Trophoblast cell (in vitro differentiated cells and primary cell): ENCODE measurements at regions not wholly inside any gene's neighbourhood (a gene's known extent, or its start where the extent isn't known, plus 50 kb on each side); places are given as distances from the start of the nearest gene placed in this dataset.

Experiments
- DNase-seq, 2 donors: peaks; one replicate each; pipeline ENCODE4 v3.0.0-alpha.2; 2016
- H2AFZ ChIP-seq: 2 replicates; pipeline ENCODE4 v1.6.1; 2013; ENCODE audit warnings: low read length, moderate library complexity, mild to moderate bottlenecking; ENCODE audit not compliant: insufficient read depth, poor library complexity
- H2AK5ac ChIP-seq: 2 replicates; pipeline ENCODE4 v1.6.1; 2013; ENCODE audit warnings: mild to moderate bottlenecking, low read length
- H2BK120ac ChIP-seq: 2 replicates; pipeline ENCODE4 v1.6.1; 2013; ENCODE audit warnings: low read length, mild to moderate bottlenecking, moderate library complexity; ENCODE audit not compliant: insufficient read depth, poor library complexity
- H2BK12ac ChIP-seq: 2 replicates; pipeline ENCODE4 v1.6.1; 2013; ENCODE audit warnings: mild to moderate bottlenecking, low read length, moderate library complexity
- H2BK5ac ChIP-seq: 2 replicates; pipeline ENCODE4 v1.6.1; 2013; ENCODE audit warnings: low read length, low read depth, moderate library complexity, mild to moderate bottlenecking; ENCODE audit not compliant: poor library complexity
- H3K14ac ChIP-seq: 2 replicates; pipeline ENCODE4 v1.6.1; 2013; ENCODE audit warnings: mild to moderate bottlenecking, low read length
- H3K18ac ChIP-seq: 2 replicates; pipeline ENCODE4 v1.6.1; 2013; ENCODE audit warnings: mild to moderate bottlenecking, low read length
- H3K23ac ChIP-seq: 2 replicates; pipeline ENCODE4 v1.6.1; 2013; ENCODE audit warnings: low read length
- H3K27ac ChIP-seq: 2 replicates; pipeline ENCODE4 v1.5.1; 2013; ENCODE audit warnings: low read depth, mild to moderate bottlenecking, inconsistent platforms, low read length, moderate library complexity
- H3K27me3 ChIP-seq: 2 replicates; pipeline ENCODE4 v1.6.1; 2013; ENCODE audit warnings: inconsistent platforms, mild to moderate bottlenecking, low read length, moderate library complexity; ENCODE audit not compliant: insufficient read depth
- H3K36me3 ChIP-seq, 2 experiments: 1 replicate in 1 of 2; 2 replicates in 1 of 2; pipeline ENCODE4 v1.6.1; 2013; ENCODE audit warnings: low read length in 2 of 2, mild to moderate bottlenecking in 2 of 2, moderate library complexity in 1 of 2; ENCODE audit not compliant: insufficient read depth in 2 of 2, control insufficient read depth in 1 of 2
- H3K4ac ChIP-seq: 2 replicates; pipeline ENCODE4 v1.6.1; 2013; ENCODE audit warnings: low read depth, mild to moderate bottlenecking, low read length, moderate library complexity
- H3K4me1 ChIP-seq, 2 experiments: 1 replicate in 1 of 2; 2 replicates in 1 of 2; pipeline ENCODE4 v1.6.1; 2013; ENCODE audit warnings: low read length in 2 of 2, mild to moderate bottlenecking in 2 of 2, moderate library complexity in 1 of 2; ENCODE audit not compliant: insufficient read depth in 2 of 2, control insufficient read depth in 1 of 2
- H3K4me2 ChIP-seq: 2 replicates; pipeline ENCODE4 v1.6.1; 2013; ENCODE audit warnings: inconsistent platforms, mild to moderate bottlenecking, low read length, moderate library complexity
- H3K4me3 ChIP-seq: 2 replicates; pipeline ENCODE4 v1.5.1; 2013; ENCODE audit warnings: mild to moderate bottlenecking, low read depth, low read length, inconsistent platforms
- H3K79me1 ChIP-seq: one replicate; pipeline ENCODE4 v1.6.1; 2013; ENCODE audit warnings: low read length
- H3K79me2 ChIP-seq: 2 replicates; pipeline ENCODE4 v1.6.1; 2013; ENCODE audit warnings: low read length, mild to moderate bottlenecking; ENCODE audit not compliant: control insufficient read depth, insufficient read depth, poor library complexity
- H3K9ac ChIP-seq: 2 replicates; pipeline ENCODE4 v1.6.1; 2013; ENCODE audit warnings: mild to moderate bottlenecking, low read length
- H3K9me3 ChIP-seq: 2 replicates; pipeline ENCODE4 v1.6.1; 2013; ENCODE audit warnings: low read depth, mild to moderate bottlenecking, control low read depth, inconsistent platforms, low read length; ENCODE audit not compliant: insufficient read depth
- H4K12ac ChIP-seq: 2 replicates; pipeline ENCODE4 v1.6.1; 2013; ENCODE audit warnings: low read depth, mild to moderate bottlenecking, low read length, moderate library complexity
- H4K8ac ChIP-seq: 2 replicates; pipeline ENCODE4 v1.6.1; 2013; ENCODE audit warnings: low read depth, mild to moderate bottlenecking, low read length, moderate library complexity
- H4K91ac ChIP-seq: one replicate; pipeline ENCODE4 v1.6.1; 2013; ENCODE audit warnings: low read depth, mild to moderate bottlenecking, low read length, moderate library complexity
- WGBS: extraction: QIAGEN DNeasy Blood & Tissue Kit; methylation state at CpG from one replicate; pipeline ENCODE4 v1.1.7; 2013; ENCODE audit warnings: missing lambda C conversion rate; ENCODE audit not compliant: insufficient read length, insufficient coverage; ENCODE audit errors: extremely low coverage; 5-methylcytosine and 5-hydroxymethylcytosine counted together

GRCh38 chr15:97567411-97567810 lies 393.1 kb upstream of the ARRDC4 start:
- Histone ChIP-seq H3K23ac (no peak overlapping the region), H3K79me2 (no peaks in the 10 kb centered on the region), H3K27ac (no peak overlapping the region), H3K4ac (no peak overlapping the region), H3K14ac (no peak overlapping the region), H3K27me3 (no peaks in the 10 kb centered on the region), H3K9me3 (no peaks in the 10 kb centered on the region), H2BK12ac (no peak overlapping the region), H2BK5ac (no peak overlapping the region), H3K18ac (no peak overlapping the region), H3K4me1 (no peaks in the 10 kb centered on the region), H4K91ac (no peak overlapping the region), H2BK120ac (no peak overlapping the region), H3K4me3 (no peak overlapping the region), H2AFZ (no peak overlapping the region), H4K8ac (no peak overlapping the region), H3K4me2 (no peak overlapping the region), H3K9ac (no peak overlapping the region), H3K36me3 (no peaks in the 10 kb centered on the region), H4K12ac (no peak overlapping the region), H2AK5ac (no peak overlapping the region), H3K79me1 (no peaks in the 10 kb centered on the region)
- no CpG with 5 or more reads among the region's 1 CpG for WGBS
- DNase-seq = peak; percentile 1 to 43

- Histone ChIP-seq H2BK5ac (no peak overlapping the region), H2BK12ac (no peak overlapping the region), H3K36me3 (no peaks in the 10 kb centered on the region), H2BK120ac (no peak overlapping the region), H3K9ac (no peak overlapping the region), H3K4me2 (no peak overlapping the region), H3K4me1 (no peaks in the 10 kb centered on the region), H3K27ac (no peak overlapping the region), H3K79me1 (no peaks in the 10 kb centered on the region), H3K14ac (no peak overlapping the region), H3K23ac (no peak overlapping the region), H3K18ac (no peak overlapping the region), H2AK5ac (no peak overlapping the region), H3K4ac (no peak overlapping the region), H4K8ac (no peak overlapping the region), H4K12ac (no peak overlapping the region), H3K9me3 (no peaks in the 10 kb centered on the region), H3K79me2 (no peaks in the 10 kb centered on the region), H4K91ac (no peak overlapping the region), H3K4me3 (no peak overlapping the region), H3K27me3 (no peaks in the 10 kb centered on the region), H2AFZ (no peak overlapping the region)
- no CpG with 5 or more reads among the region's 5 CpGs for WGBS
- no peak for DNase-seq
These were observed 383.4 kb upstream of the ARRDC4 start for GRCh38 chr15:97576929-97577645.

DNA sequence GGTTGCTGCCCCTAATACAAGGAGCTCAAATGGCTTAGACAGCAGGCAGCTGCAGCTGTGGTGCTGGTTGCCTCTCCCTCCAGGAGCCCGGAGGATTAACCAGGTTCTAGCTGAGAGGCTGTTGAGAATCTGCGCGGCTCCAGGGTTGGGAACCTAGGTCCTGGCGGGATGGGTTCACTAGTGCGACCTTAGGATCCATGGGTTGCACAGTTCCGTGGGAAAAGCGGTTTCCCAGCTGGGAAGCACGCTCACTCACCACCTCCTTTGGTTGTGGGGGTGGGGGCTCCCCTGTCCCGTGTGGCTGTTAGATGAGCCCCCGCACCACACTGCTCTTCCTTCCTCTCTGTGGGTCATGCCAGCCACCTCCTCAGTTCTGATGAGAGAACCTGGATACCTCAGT lies 375.1 kb upstream of the ARRDC4 start:
- H3K4ac ChIP-seq = no peak overlapping the region
- peaks cover 2% of the 10 kb centered on the region for H3K9me3 ChIP-seq
- no peaks in the 10 kb centered on the region for H3K79me1 ChIP-seq
- H2BK5ac ChIP-seq = no peak overlapping the region
- no peak overlapping the region for H3K18ac ChIP-seq
- no peaks in the 10 kb centered on the region for H3K36me3 ChIP-seq
- H3K27me3 ChIP-seq = no peaks in the 10 kb centered on the region
- H2AFZ ChIP-seq = no peak overlapping the region
- H4K91ac ChIP-seq = no peak overlapping the region
- no CpG with 5 or more reads among the region's 10 CpGs for WGBS
- no peaks in the 10 kb centered on the region for H3K4me1 ChIP-seq
- H3K4me2 ChIP-seq = no peak overlapping the region
- no peak overlapping the region for H3K27ac ChIP-seq
- DNase-seq = no peak
- H4K12ac ChIP-seq = no peak overlapping the region
- no peak overlapping the region for H3K9ac ChIP-seq
- no peak overlapping the region for H4K8ac ChIP-seq
- H3K23ac ChIP-seq = no peak overlapping the region
- no peaks in the 10 kb centered on the region for H3K79me2 ChIP-seq
- H2BK12ac ChIP-seq = no peak overlapping the region
- H2BK120ac ChIP-seq = no peak overlapping the region
- no peak overlapping the region for H3K4me3 ChIP-seq
- H3K14ac ChIP-seq = no peak overlapping the region
- H2AK5ac ChIP-seq = no peak overlapping the region

DNA sequence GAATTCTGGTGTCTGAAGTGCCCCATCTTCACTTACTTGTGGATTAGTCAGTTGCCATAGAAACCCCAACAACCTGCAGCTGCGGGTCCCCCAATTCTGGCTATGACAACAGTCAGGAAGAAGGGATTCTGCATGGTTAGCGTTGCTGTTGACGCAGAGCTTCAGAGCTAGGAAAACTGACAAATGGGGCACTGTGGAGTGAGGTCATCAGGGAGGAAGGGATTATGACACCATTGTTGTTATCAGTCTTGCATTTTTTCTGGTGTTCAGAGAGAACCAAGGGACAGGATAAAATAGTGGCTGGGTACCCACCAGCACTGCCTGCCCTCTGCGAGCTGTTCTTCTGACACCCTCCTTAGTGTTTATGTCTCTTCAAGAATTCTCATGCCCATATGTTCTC lies 367.7 kb upstream of the ARRDC4 start:
- no CpG with 5 or more reads among the region's 4 CpGs for WGBS
- H3K4me2 ChIP-seq = no peak overlapping the region

More for the DNA sequence above, 367.7 kb upstream of the ARRDC4 start:
- no peak for DNase-seq
- no peak overlapping the region for H4K91ac ChIP-seq
- no peak overlapping the region for H3K27ac ChIP-seq
- no peak overlapping the region for H2BK120ac ChIP-seq
- no peak overlapping the region for H2AK5ac ChIP-seq
- H2BK5ac ChIP-seq = no peak overlapping the region
- H2AFZ ChIP-seq = no peak overlapping the region
- H3K14ac ChIP-seq = no peak overlapping the region
- no peak overlapping the region for H3K9ac ChIP-seq
- H3K4me3 ChIP-seq = no peak overlapping the region
- H4K12ac ChIP-seq = no peak overlapping the region
- no peaks in the 10 kb centered on the region for H3K27me3 ChIP-seq
- H3K79me1 ChIP-seq = no peaks in the 10 kb centered on the region
- no peaks in the 10 kb centered on the region for H3K36me3 ChIP-seq
- H4K8ac ChIP-seq = no peak overlapping the region
- H3K23ac ChIP-seq = no peak overlapping the region
- H3K4ac ChIP-seq = no peak overlapping the region
- H3K4me1 ChIP-seq = no peaks in the 10 kb centered on the region
- H3K18ac ChIP-seq = no peak overlapping the region
- no peaks in the 10 kb centered on the region for H3K79me2 ChIP-seq
- no peak overlapping the region for H2BK12ac ChIP-seq
- no peaks in the 10 kb centered on the region for H3K9me3 ChIP-seq
